IMR-90 (cell line): ENCODE measurements at regions not wholly inside any gene's neighbourhood (a gene's known extent, or its start where the extent isn't known, plus 50 kb on each side); places are given as distances from the start of the nearest gene placed in this dataset.
A peak's percentile ranks its signal among the peaks of the same experiment; 100 is the strongest.

ENCODE experiments used
- ATAC-seq: fragments of 200-7000 bp; cut with Tn5 transposase; 2 replicates; pipeline ENCODE4 v1.9.1; 2020; ENCODE audit warnings: low read depth, mild to moderate bottlenecking, moderate library complexity
- BruUV-seq: library from RNA; stranded (reverse); fragments of 400-500 nt; replicated peaks from 2 replicates; lab custom pipeline; 2021; lab: Mats Ljungman, UMichigan
- CTCF ChIA-PET: fragments of 300-600 bp; formaldehyde crosslinking; extraction: SDS; loops from one replicate; lab custom pipeline; 2021; ENCODE audit warnings: antibody characterized with exemption; lab: Yijun Ruan, JAX
- POLR2A ChIA-PET: fragments of 300-600 bp; sonication (Branson Sonifier 250); formaldehyde crosslinking; loops from one replicate; lab custom pipeline; 2022; ENCODE audit warnings: antibody characterized with exemption; ENCODE audit not compliant: unreplicated experiment; lab: Charles Lee
- DNase-seq: peaks from one replicate; pipeline ENCODE4 v3.0.0; 2013
- H2AFZ ChIP-seq: replicated peaks from 2 replicates; pipeline ENCODE3; 2013; ENCODE audit warnings: low read length, mild to moderate bottlenecking; ENCODE audit not compliant: poor library complexity
- H2AK5ac ChIP-seq: 2 replicates; pipeline ENCODE4 v1.6.1; 2013; ENCODE audit warnings: low read depth, low read length, inconsistent platforms
- H2AK9ac ChIP-seq: replicated peaks from 2 replicates; pipeline ENCODE3; 2013; ENCODE audit warnings: mild to moderate bottlenecking, low read depth, low read length, moderate library complexity; ENCODE audit not compliant: poor library complexity
- H2BK120ac ChIP-seq: 2 replicates; pipeline ENCODE4 v1.6.1; 2013; ENCODE audit warnings: low read depth, low read length, inconsistent platforms
- H2BK15ac ChIP-seq: 3 replicates; pipeline ENCODE4 v1.6.1; 2013; ENCODE audit warnings: low read depth, low read length, inconsistent platforms
- H2BK20ac ChIP-seq: 2 replicates; pipeline ENCODE4 v1.6.1; 2013; ENCODE audit warnings: low read depth, mild to moderate bottlenecking, inconsistent platforms, low read length, moderate library complexity
- H2BK5ac ChIP-seq: 2 replicates; pipeline ENCODE4 v1.6.1; 2013; ENCODE audit warnings: mild to moderate bottlenecking, low read depth, low read length, inconsistent platforms; ENCODE audit not compliant: poor library complexity, severe bottlenecking
- H3K14ac ChIP-seq: replicated peaks from 2 replicates; pipeline ENCODE4 v1.6.1; 2013; ENCODE audit warnings: low read depth, low read length, inconsistent platforms
- H3K18ac ChIP-seq: 2 replicates; pipeline ENCODE4 v1.6.1; 2013; ENCODE audit warnings: low read depth, low read length, control low read depth
- H3K23ac ChIP-seq: 2 replicates; pipeline ENCODE4 v1.6.1; 2013; ENCODE audit warnings: low read depth, low read length, inconsistent platforms
- H3K27ac ChIP-seq: 2 replicates; pipeline ENCODE4 v1.5.1; 2013; ENCODE audit warnings: mild to moderate bottlenecking, control low read depth, low read length; ENCODE audit not compliant: insufficient read depth
- H3K27me3 ChIP-seq: 2 replicates; pipeline ENCODE4 v1.6.1; 2013; ENCODE audit warnings: low read length; ENCODE audit not compliant: control insufficient read depth, insufficient read depth
- H3K36me3 ChIP-seq: 2 replicates; pipeline ENCODE4 v1.6.1; 2013; ENCODE audit warnings: low read length, mixed read lengths; ENCODE audit not compliant: control insufficient read depth, insufficient read depth
- H3K4ac ChIP-seq: 2 replicates; pipeline ENCODE4 v1.6.1; 2013; ENCODE audit warnings: low read depth, low read length, inconsistent platforms
- H3K4me1 ChIP-seq: 2 replicates; pipeline ENCODE4 v1.6.1; 2013; ENCODE audit warnings: low read length, mixed read lengths; ENCODE audit not compliant: control insufficient read depth, insufficient read depth
- H3K4me2 ChIP-seq: 2 replicates; pipeline ENCODE4 v1.6.1; 2013; ENCODE audit warnings: low read depth, mild to moderate bottlenecking, control low read depth, low read length, moderate library complexity
- H3K4me3 ChIP-seq: 2 replicates; pipeline ENCODE4 v1.5.1; 2013; ENCODE audit warnings: low read depth, mild to moderate bottlenecking, control low read depth, low read length, moderate library complexity; ENCODE audit not compliant: insufficient read depth
- H3K56ac ChIP-seq: 2 replicates; pipeline ENCODE4 v1.6.1; 2013; ENCODE audit warnings: low read length, inconsistent platforms; ENCODE audit not compliant: insufficient read depth; ENCODE audit errors: extremely low read depth
- H3K79me1 ChIP-seq, 2 experiments: 2 replicates each; pipeline ENCODE4 v1.6.1; 2013; ENCODE audit warnings: low read length in 2 of 2, inconsistent platforms in 1 of 2, low read depth in 1 of 2
- H3K9ac ChIP-seq: 2 replicates; pipeline ENCODE4 v1.6.1; 2013; ENCODE audit warnings: low read depth, low read length, control low read depth
- H3K9me1 ChIP-seq: 2 replicates; pipeline ENCODE4 v1.6.1; 2013; ENCODE audit warnings: low read length, inconsistent platforms; ENCODE audit not compliant: insufficient read depth
- H3K9me3 ChIP-seq: 2 replicates; pipeline ENCODE4 v1.6.1; 2013; ENCODE audit warnings: low read length; ENCODE audit not compliant: control insufficient read depth, insufficient read depth
- H4K20me1 ChIP-seq: 2 replicates; pipeline ENCODE4 v1.6.1; 2013; ENCODE audit warnings: low read length, inconsistent platforms; ENCODE audit not compliant: insufficient read depth
- H4K5ac ChIP-seq: 2 replicates; pipeline ENCODE4 v1.6.1; 2013; ENCODE audit warnings: mild to moderate bottlenecking, low read depth, low read length, control low read depth
- H4K8ac ChIP-seq, 2 experiments: 2 replicates each; pipeline ENCODE4 v1.6.1; 2013; ENCODE audit warnings: low read depth in 2 of 2, low read length in 2 of 2, control low read depth in 1 of 2, inconsistent platforms in 1 of 2
- H4K91ac ChIP-seq: 2 replicates; pipeline ENCODE4 v1.6.1; 2013; ENCODE audit warnings: low read depth, low read length, inconsistent platforms; ENCODE audit not compliant: insufficient read depth
- BHLHE40 ChIP-seq: fragments of 150-350 bp; IDR thresholded peaks from 2 replicates; pipeline ENCODE4 v1.6.1; 2016; ENCODE audit warnings: mild to moderate bottlenecking, low read depth, low read length
- POLR2A ChIP-seq: IDR thresholded peaks from 2 replicates; pipeline ENCODE4 v1.6.1; 2012; ENCODE audit warnings: mild to moderate bottlenecking, low read depth, low read length
- SMC3 ChIP-seq: fragments of 150-350 bp; IDR thresholded peaks from 2 replicates; pipeline ENCODE4 v1.6.1; 2016; ENCODE audit warnings: low read depth, mild to moderate bottlenecking, antibody characterized with exemption, low read length, moderate library complexity
- WGBS, 2 experiments: methylation state at CpG; one replicate each; pipeline versions ENCODE4 v1.1.5 to v1.1.7; 2013; ENCODE audit warnings: missing lambda C conversion rate in 2 of 2; ENCODE audit not compliant: insufficient read length in 1 of 2; ENCODE audit errors: extremely low coverage in 2 of 2; 5-methylcytosine and 5-hydroxymethylcytosine counted together
- dilution Hi-C: fragments of 300-500 bp; cut with HindIII; formaldehyde crosslinking; loops from one replicate; pipeline ENCODE4 v1.14.3; 2018; ENCODE audit warnings: low sequenced_read_pairs; ENCODE audit not compliant: unreplicated experiment
- in situ Hi-C: fragments of 300-500 bp; cut with MboI; formaldehyde crosslinking; loops from 3 replicates; pipeline ENCODE4 v1.14.3; 2019; ENCODE audit warnings: low sequenced_read_pairs, inconsistent platforms, mixed read lengths
- intact Hi-C: fragments of 100-400 bp; cut with micrococcal nuclease; formaldehyde crosslinking; loops from 2 replicates; pipeline ENCODE4 v1.10.0; 2022

GRCh38 chr15:39209548-39210211, 371.2 kb upstream of the THBS1 start:
- H3K4me1 ChIP-seq: peaks cover 11% of the 10 kb centered on the region
- intact Hi-C loops: no loop called here

More at GRCh38 chr15:39209548-39210211, 371.2 kb upstream of the THBS1 start:
- Histone ChIP-seq H4K91ac (no peak overlapping the region), H4K8ac (no peak overlapping the region), H3K23ac (no peak overlapping the region), H4K5ac (no peak overlapping the region), H3K27ac (no peak overlapping the region), H2BK120ac (no peak overlapping the region), H3K56ac (no peak overlapping the region), H3K9me3 (peaks cover 4% of the 10 kb centered on the region), H3K27me3 (no peaks in the 10 kb centered on the region), H3K79me1 (peaks cover 0 to 8% of the 10 kb centered on the region in 2 experiments; a peak in 3 of 4 replicates), H2AK5ac (0 out of 2 replicates have a peak overlapping the region, but pooled peaks have one; percentile 33), H3K9ac (no peak overlapping the region), H2BK20ac (no peak overlapping the region), H2AK9ac (no peak overlapping the region), H4K20me1 (no peaks in the 10 kb centered on the region), H3K36me3 (no peaks in the 10 kb centered on the region), H3K4ac (no peak overlapping the region), H3K9me1 (0 out of 2 replicates have a peak, but pooled peaks cover 3% of the 10 kb centered on the region), H3K4me2 (no peak overlapping the region), H2AFZ (no peak overlapping the region), H3K18ac (no peak overlapping the region), H3K4me3 (no peak overlapping the region), H2BK5ac (peak overlapping the region; percentile 10), H2BK15ac (no peak overlapping the region), H3K14ac (no peak overlapping the region)
- TF ChIP-seq BHLHE40 (no peak), POLR2A (no peak), SMC3 (no peak)
- CTCF ChIA-PET: interaction anchor here (0.6 to 1.0 kb wide), 2 partner anchors 21 to 43 kb away, joined by 3 read pairs; no protein-coding TSS in a partner anchor
- 100% methylated on average over 1 of the region's 3 CpGs; no CpG with 5 or more reads in 1 of the 2 experiments for WGBS, 2 experiments
- dilution Hi-C loops (no loop called here), in situ Hi-C loops (no loop called here)
- BruUV-seq: no TSS peak
- DNase-seq (no peak), ATAC-seq (no peak)
- POLR2A ChIA-PET: no interaction called here
